ENCODE measurements at regions not wholly inside any gene's neighbourhood (a gene's known extent, or its start where the extent isn't known, plus 50 kb on each side); places are given as distances from the start of the nearest gene placed in this dataset.

GRCh38 chr10:62459072-62459471 is 84.9 kb downstream of the ZNF365 start:
- TF ChIP-seq EZH2 (IDR thresholded peaks at IDR 0.05; ENCODE audit: borderline replicate concordance, insufficient read depth, low read depth, low read length, poor library complexity, severe bottlenecking) (no peak), CTCF (IDR thresholded peaks at IDR 0.05) (no peak)
